ENCODE measurements at regions not wholly inside any gene's neighbourhood (a gene's known extent, or its start where the extent isn't known, plus 50 kb on each side); places are given as distances from the start of the nearest gene placed in this dataset.
"Not testable (repeated sequence)": the region's sequence is repeated elsewhere in the genome, so short reads cannot be mapped to it uniquely, and the experiment has no call there.

- not testable (repeated sequence) for H3F3A ChIP-seq (replicated peaks; ENCODE audit: low read depth); H4K20me1 ChIP-seq (replicated peaks; ENCODE audit: insufficient read depth); H3K9me2 ChIP-seq (ENCODE audit: insufficient read depth); H3K27me3 Mint-ChIP-seq (ENCODE audit: insufficient read depth, low read depth, poor library complexity); ATAC-seq; H3K36me3 Mint-ChIP-seq (ENCODE audit: low read depth); H3K4me1 ChIP-seq (ENCODE audit: insufficient read depth); H3K4me2 ChIP-seq; H3K27ac Mint-ChIP-seq; DNase-seq (ENCODE audit: low spot score); H3K4me3 ChIP-seq; H3K9me3 Mint-ChIP-seq; H3K79me2 ChIP-seq (replicated peaks; ENCODE audit: insufficient read depth); H2AFZ ChIP-seq; H3K4me1 Mint-ChIP-seq; H3K4me3 Mint-ChIP-seq; H3K36me3 ChIP-seq (ENCODE audit: insufficient read depth); H3K27ac ChIP-seq (ENCODE audit: low read depth); H3K27me3 ChIP-seq (ENCODE audit: insufficient read depth)
These were observed 97.0 kb upstream of the CCNG1 start for GRCh38 chr5:163340378-163340777.

DNA sequence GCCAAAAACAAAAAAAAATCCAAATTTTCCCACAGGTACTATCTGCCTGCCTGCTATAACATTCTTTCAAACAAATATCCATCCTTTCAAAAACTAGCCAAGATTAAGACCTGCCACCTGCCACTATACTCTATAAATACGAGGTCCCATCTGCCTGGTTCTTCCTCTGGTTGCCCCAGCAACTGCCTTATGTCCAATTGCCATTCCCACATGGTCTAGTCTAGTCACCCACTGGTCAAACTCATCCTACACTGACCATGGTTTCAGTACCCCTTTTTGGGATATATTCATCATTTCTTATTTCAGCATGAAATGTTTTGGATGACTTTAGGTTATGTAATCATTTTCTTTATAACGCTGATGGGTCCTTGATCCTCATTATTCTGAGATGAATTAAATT, 95.1 kb upstream of the CCNG1 start:
- Histone ChIP-seq H3K4me1 (ENCODE audit: insufficient read depth) (peaks cover 6% of the 10 kb centered on the region; the same call in 1 of the 2 replicates), H3K4me2 (no peak overlapping the region), H3K27ac (ENCODE audit: low read depth) (no peak overlapping the region), H3F3A (replicated peaks; ENCODE audit: low read depth) (no peaks in the 10 kb centered on the region), H3K79me2 (replicated peaks; ENCODE audit: insufficient read depth) (no peaks in the 10 kb centered on the region), H3K36me3 (ENCODE audit: insufficient read depth) (no peaks in the 10 kb centered on the region), H3K27me3 (ENCODE audit: insufficient read depth) (no peaks in the 10 kb centered on the region), H2AFZ (no peak overlapping the region), H3K4me3 (no peak overlapping the region), H3K9me2 (ENCODE audit: insufficient read depth) (no peaks in the 10 kb centered on the region), H4K20me1 (replicated peaks; ENCODE audit: insufficient read depth) (no peaks in the 10 kb centered on the region)
- Mint-ChIP-seq H3K4me1 (peaks cover 9% of the 10 kb centered on the region), H3K9me3 (no peaks in the 10 kb centered on the region), H3K36me3 (ENCODE audit: low read depth) (no peaks in the 10 kb centered on the region), H3K27me3 (ENCODE audit: insufficient read depth, low read depth, poor library complexity) (peaks cover 2% of the 10 kb centered on the region), H3K27ac (no peak overlapping the region), H3K4me3 (no peak overlapping the region)
- no peak for TF ChIP-seq STAT1 (IDR thresholded peaks at IDR 0.05; ENCODE audit: unreplicated experiment)
- TF ChIP-seq, protein P1, sequence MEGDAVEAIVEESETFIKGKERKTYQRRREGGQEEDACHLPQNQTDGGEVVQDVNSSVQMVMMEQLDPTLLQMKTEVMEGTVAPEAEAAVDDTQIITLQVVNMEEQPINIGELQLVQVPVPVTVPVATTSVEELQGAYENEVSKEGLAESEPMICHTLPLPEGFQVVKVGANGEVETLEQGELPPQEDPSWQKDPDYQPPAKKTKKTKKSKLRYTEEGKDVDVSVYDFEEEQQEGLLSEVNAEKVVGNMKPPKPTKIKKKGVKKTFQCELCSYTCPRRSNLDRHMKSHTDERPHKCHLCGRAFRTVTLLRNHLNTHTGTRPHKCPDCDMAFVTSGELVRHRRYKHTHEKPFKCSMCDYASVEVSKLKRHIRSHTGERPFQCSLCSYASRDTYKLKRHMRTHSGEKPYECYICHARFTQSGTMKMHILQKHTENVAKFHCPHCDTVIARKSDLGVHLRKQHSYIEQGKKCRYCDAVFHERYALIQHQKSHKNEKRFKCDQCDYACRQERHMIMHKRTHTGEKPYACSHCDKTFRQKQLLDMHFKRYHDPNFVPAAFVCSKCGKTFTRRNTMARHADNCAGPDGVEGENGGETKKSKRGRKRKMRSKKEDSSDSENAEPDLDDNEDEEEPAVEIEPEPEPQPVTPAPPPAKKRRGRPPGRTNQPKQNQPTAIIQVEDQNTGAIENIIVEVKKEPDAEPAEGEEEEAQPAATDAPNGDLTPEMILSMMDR (conservative IDR thresholded peaks at IDR 0.05; ENCODE audit: low read depth in 2 of 2), result no peak
- TF ChIP-seq EZH2phosphoT487 (IDR thresholded peaks at IDR 0.05; ENCODE audit: unreplicated experiment), result no peak
- no peak for TF ChIP-seq POLR2AphosphoS5 (IDR thresholded peaks at IDR 0.05; ENCODE audit: low read depth)
- no peak for TF ChIP-seq NANOG (IDR thresholded peaks at IDR 0.05; ENCODE audit: borderline replicate concordance)
- TF ChIP-seq ZNF114 (CRISPR knock-in tag; IDR thresholded peaks at IDR 0.05), result no peak
- TF ChIP-seq, protein P2, sequence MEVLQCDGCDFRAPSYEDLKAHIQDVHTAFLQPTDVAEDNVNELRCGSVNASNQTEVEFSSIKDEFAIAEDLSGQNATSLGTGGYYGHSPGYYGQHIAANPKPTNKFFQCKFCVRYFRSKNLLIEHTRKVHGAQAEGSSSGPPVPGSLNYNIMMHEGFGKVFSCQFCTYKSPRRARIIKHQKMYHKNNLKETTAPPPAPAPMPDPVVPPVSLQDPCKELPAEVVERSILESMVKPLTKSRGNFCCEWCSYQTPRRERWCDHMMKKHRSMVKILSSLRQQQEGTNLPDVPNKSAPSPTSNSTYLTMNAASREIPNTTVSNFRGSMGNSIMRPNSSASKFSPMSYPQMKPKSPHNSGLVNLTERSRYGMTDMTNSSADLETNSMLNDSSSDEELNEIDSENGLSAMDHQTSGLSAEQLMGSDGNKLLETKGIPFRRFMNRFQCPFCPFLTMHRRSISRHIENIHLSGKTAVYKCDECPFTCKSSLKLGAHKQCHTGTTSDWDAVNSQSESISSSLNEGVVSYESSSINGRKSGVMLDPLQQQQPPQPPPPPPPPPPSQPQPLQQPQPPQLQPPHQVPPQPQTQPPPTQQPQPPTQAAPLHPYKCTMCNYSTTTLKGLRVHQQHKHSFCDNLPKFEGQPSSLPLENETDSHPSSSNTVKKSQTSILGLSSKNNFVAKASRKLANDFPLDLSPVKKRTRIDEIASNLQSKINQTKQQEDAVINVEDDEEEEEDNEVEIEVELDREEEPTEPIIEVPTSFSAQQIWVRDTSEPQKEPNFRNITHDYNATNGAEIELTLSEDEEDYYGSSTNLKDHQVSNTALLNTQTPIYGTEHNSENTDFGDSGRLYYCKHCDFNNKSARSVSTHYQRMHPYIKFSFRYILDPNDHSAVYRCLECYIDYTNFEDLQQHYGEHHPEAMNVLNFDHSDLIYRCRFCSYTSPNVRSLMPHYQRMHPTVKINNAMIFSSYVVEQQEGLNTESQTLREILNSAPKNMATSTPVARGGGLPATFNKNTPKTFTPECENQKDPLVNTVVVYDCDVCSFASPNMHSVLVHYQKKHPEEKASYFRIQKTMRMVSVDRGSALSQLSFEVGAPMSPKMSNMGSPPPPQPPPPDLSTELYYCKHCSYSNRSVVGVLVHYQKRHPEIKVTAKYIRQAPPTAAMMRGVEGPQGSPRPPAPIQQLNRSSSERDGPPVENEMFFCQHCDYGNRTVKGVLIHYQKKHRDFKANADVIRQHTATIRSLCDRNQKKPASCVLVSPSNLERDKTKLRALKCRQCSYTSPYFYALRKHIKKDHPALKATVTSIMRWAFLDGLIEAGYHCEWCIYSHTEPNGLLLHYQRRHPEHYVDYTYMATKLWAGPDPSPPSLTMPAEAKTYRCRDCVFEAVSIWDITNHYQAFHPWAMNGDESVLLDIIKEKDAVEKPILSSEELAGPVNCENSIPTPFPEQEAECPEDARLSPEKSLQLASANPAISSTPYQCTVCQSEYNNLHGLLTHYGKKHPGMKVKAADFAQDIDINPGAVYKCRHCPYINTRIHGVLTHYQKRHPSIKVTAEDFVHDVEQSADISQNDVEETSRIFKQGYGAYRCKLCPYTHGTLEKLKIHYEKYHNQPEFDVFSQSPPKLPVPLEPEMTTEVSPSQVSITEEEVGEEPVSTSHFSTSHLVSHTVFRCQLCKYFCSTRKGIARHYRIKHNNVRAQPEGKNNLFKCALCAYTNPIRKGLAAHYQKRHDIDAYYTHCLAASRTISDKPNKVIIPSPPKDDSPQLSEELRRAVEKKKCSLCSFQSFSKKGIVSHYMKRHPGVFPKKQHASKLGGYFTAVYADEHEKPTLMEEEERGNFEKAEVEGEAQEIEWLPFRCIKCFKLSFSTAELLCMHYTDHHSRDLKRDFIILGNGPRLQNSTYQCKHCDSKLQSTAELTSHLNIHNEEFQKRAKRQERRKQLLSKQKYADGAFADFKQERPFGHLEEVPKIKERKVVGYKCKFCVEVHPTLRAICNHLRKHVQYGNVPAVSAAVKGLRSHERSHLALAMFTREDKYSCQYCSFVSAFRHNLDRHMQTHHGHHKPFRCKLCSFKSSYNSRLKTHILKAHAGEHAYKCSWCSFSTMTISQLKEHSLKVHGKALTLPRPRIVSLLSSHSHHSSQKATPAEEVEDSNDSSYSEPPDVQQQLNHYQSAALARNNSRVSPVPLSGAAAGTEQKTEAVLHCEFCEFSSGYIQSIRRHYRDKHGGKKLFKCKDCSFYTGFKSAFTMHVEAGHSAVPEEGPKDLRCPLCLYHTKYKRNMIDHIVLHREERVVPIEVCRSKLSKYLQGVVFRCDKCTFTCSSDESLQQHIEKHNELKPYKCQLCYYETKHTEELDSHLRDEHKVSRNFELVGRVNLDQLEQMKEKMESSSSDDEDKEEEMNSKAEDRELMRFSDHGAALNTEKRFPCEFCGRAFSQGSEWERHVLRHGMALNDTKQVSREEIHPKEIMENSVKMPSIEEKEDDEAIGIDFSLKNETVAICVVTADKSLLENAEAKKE (CRISPR knock-in tag; IDR thresholded peaks at IDR 0.05), result no peak
- ATAC-seq (no peak), DNase-seq (ENCODE audit: low spot score) (no peak)

All from GM23338 (cell line).